Lower lobe of right lung (tissue), 2 donors: ENCODE measurements at regions not wholly inside any gene's neighbourhood (a gene's known extent, or its start where the extent isn't known, plus 50 kb on each side); places are given as distances from the start of the nearest gene placed in this dataset.

Experiments
- ATAC-seq, 2 donors: fragments of 200-7000 bp; cut with Tn5 transposase; one replicate each; pipeline ENCODE4 v1.9.1; 2020 to 2022; ENCODE audit warnings: mild to moderate bottlenecking in 2 of 2, moderate library complexity in 2 of 2
- DNase-seq: peaks from one replicate; pipeline ENCODE4 v3.0.0-alpha.2; 2020
- H3K27ac ChIP-seq: fragments of 200-600 bp; one replicate; pipeline ENCODE4 v1.8.0; 2022
- H3K27me3 ChIP-seq: fragments of 200-600 bp; one replicate; pipeline ENCODE4 v1.8.0; 2022; ENCODE audit warnings: low read depth
- H3K36me3 ChIP-seq: fragments of 200-600 bp; one replicate; pipeline ENCODE4 v1.8.0; 2022; ENCODE audit warnings: mild to moderate bottlenecking
- H3K4me1 ChIP-seq: fragments of 200-600 bp; one replicate; pipeline ENCODE4 v1.8.0; 2022
- H3K4me3 ChIP-seq: fragments of 200-600 bp; one replicate; pipeline ENCODE4 v1.8.0; 2022; ENCODE audit warnings: mild to moderate bottlenecking
- H3K9me3 ChIP-seq: fragments of 200-600 bp; one replicate; pipeline ENCODE4 v1.8.0; 2022
- intact Hi-C: fragments of 100-400 bp; cut with DNase I; formaldehyde crosslinking; loops from one replicate; pipeline ENCODE4 v1.11.0; 2022
- TF ChIP-seq, protein P1 (sequence below): fragments of 200-600 bp; IDR thresholded peaks from one replicate; pipeline ENCODE4 v1.8.0; 2022; ENCODE audit warnings: antibody characterized with exemption, mild to moderate bottlenecking
- donor health status: DM: no; HTN: yes; CAD: no; lungs with severe emphysema.

GRCh38 chr6:114437235-114437634 lies 94.4 kb upstream of the HS3ST5 start:
- intact Hi-C loops = no loop called here
- ATAC-seq = no peak
- no peak overlapping the region for H3K4me3 ChIP-seq
- H3K27ac ChIP-seq = no peak overlapping the region
- no peaks in the 10 kb centered on the region for H3K36me3 ChIP-seq
- TF ChIP-seq, protein P1, sequence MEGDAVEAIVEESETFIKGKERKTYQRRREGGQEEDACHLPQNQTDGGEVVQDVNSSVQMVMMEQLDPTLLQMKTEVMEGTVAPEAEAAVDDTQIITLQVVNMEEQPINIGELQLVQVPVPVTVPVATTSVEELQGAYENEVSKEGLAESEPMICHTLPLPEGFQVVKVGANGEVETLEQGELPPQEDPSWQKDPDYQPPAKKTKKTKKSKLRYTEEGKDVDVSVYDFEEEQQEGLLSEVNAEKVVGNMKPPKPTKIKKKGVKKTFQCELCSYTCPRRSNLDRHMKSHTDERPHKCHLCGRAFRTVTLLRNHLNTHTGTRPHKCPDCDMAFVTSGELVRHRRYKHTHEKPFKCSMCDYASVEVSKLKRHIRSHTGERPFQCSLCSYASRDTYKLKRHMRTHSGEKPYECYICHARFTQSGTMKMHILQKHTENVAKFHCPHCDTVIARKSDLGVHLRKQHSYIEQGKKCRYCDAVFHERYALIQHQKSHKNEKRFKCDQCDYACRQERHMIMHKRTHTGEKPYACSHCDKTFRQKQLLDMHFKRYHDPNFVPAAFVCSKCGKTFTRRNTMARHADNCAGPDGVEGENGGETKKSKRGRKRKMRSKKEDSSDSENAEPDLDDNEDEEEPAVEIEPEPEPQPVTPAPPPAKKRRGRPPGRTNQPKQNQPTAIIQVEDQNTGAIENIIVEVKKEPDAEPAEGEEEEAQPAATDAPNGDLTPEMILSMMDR = no peak
- no peaks in the 10 kb centered on the region for H3K27me3 ChIP-seq
- DNase-seq = no peak
- no peaks in the 10 kb centered on the region for H3K4me1 ChIP-seq
- no peaks in the 10 kb centered on the region for H3K9me3 ChIP-seq

DNA sequence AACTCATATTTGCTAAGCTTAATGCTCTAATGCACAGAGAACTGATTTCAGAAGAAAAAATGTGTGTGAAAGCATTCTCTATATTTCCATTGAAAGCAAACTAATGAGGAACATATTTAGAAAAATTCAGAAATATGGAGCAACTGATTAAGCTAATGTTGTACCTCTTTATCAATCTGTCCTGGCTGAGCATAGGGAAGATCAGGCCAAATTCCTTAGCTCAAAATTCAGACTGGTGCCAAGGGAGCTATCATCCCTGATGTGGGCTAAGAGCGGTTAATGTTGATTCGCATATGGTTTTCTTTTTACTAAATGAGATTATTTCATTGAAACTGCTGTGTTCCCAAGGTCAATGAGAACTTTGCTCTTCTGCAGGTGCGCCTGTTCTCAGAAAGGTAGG lies 93.9 kb upstream of the HS3ST5 start:
- TF ChIP-seq, protein P1 = no peak
- ATAC-seq (no peak), DNase-seq (no peak)
- intact Hi-C loops = no loop called here
- H3K4me1 ChIP-seq = no peaks in the 10 kb centered on the region
- no peaks in the 10 kb centered on the region for H3K27me3 ChIP-seq
- no peak overlapping the region for H3K4me3 ChIP-seq
- H3K36me3 ChIP-seq = no peaks in the 10 kb centered on the region
- H3K9me3 ChIP-seq = no peaks in the 10 kb centered on the region
- no peak overlapping the region for H3K27ac ChIP-seq

- H3K4me3 ChIP-seq = no peak overlapping the region
- H3K4me1 ChIP-seq = no peaks in the 10 kb centered on the region
- no peaks in the 10 kb centered on the region for H3K9me3 ChIP-seq
- DNase-seq (no peak), ATAC-seq (no peak)
- no peaks in the 10 kb centered on the region for H3K27me3 ChIP-seq
- H3K27ac ChIP-seq = no peak overlapping the region
- TF ChIP-seq, protein P1 = no peak
- intact Hi-C loops = no loop called here
- H3K36me3 ChIP-seq = no peaks in the 10 kb centered on the region
Measured at GRCh38 chr6:114435985-114436384, 93.2 kb upstream of the HS3ST5 start.

- Histone ChIP-seq H3K27ac (no peak overlapping the region), H3K27me3 (no peaks in the 10 kb centered on the region), H3K36me3 (no peaks in the 10 kb centered on the region), H3K4me1 (no peaks in the 10 kb centered on the region), H3K9me3 (no peaks in the 10 kb centered on the region), H3K4me3 (no peak overlapping the region)
- ATAC-seq = no peak
- no peak for DNase-seq
- intact Hi-C loops = no loop called here
- TF ChIP-seq, protein P1 = no peak
Measured at GRCh38 chr6:114432400-114432799, 89.6 kb upstream of the HS3ST5 start.

DNA sequence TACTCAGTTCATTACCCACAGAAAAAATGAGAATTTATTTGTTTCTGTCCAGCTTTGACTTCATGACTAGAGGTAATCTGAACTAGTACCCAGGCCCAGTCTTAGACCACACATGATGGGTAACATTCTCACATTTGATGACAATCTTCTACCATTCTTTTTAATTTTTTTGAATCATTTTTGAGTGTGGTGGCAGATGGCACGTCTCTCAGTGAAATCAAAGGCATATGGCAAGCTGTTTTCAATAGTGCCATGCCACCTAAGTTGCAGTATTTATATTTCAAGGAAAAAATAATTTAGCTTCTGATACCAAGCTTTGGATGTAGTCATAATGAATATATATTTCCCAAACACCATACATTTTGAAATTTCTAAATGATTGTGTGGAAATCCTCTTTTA lies 88.8 kb upstream of the HS3ST5 start:
- H3K27me3 ChIP-seq = no peaks in the 10 kb centered on the region
- H3K9me3 ChIP-seq = no peaks in the 10 kb centered on the region
- intact Hi-C loops = no loop called here
- no peak overlapping the region for H3K4me3 ChIP-seq
- DNase-seq (no peak), ATAC-seq (no peak)
- H3K4me1 ChIP-seq = no peaks in the 10 kb centered on the region
- H3K27ac ChIP-seq = no peak overlapping the region
- TF ChIP-seq, protein P1 = no peak
- H3K36me3 ChIP-seq = no peaks in the 10 kb centered on the region
